GM10266 (cell line): ENCODE measurements at regions not wholly inside any gene's neighbourhood (a gene's known extent, or its start where the extent isn't known, plus 50 kb on each side); places are given as distances from the start of the nearest gene placed in this dataset.

Experiments
- DNase-seq: peaks from one replicate; pipeline ENCODE4 v3.0.0; 2012; ENCODE audit errors: extremely low spot score
- CTCF ChIP-seq: IDR thresholded peaks from 2 replicates; pipeline ENCODE4 v1.5.1; 2012; ENCODE audit warnings: mild to moderate bottlenecking, low read depth; ENCODE audit not compliant: control insufficient read depth, insufficient read depth; ENCODE audit errors: missing control alignments

- no peak for DNase-seq
- no peak for TF ChIP-seq CTCF
These were observed 1585.3 kb upstream of the TMEM132C start for GRCh38 chr12:126681676-126682075.

GRCh38 chr12:126684703-126685102 is 1582.3 kb upstream of the TMEM132C start:
- no peak for DNase-seq
- no peak for TF ChIP-seq CTCF

GRCh38 chr12:126685636-126686035 is 1581.3 kb upstream of the TMEM132C start:
- TF ChIP-seq CTCF: no peak

GRCh38 chr12:126688556-126688955 is 1578.4 kb upstream of the TMEM132C start:
- no peak for TF ChIP-seq CTCF
- DNase-seq: no peak

More at GRCh38 chr12:126685636-126686035, 1581.3 kb upstream of the TMEM132C start:
- no peak for DNase-seq

- no peak for TF ChIP-seq CTCF
These were observed 1566.9 kb upstream of the TMEM132C start for GRCh38 chr12:126700096-126700495.

GRCh38 chr12:126704609-126705008 is 1562.4 kb upstream of the TMEM132C start:
- no peak for TF ChIP-seq CTCF
- no peak for DNase-seq

More at GRCh38 chr12:126700096-126700495, 1566.9 kb upstream of the TMEM132C start:
- DNase-seq: no peak

- TF ChIP-seq CTCF: no peak
- no peak for DNase-seq
These were observed 1560.7 kb upstream of the TMEM132C start for GRCh38 chr12:126706300-126706699.

- no peak for TF ChIP-seq CTCF
- DNase-seq: no peak
These were observed 1558.5 kb upstream of the TMEM132C start for GRCh38 chr12:126708492-126708896.
